ENCODE measurements at regions not wholly inside any gene's neighbourhood (a gene's known extent, or its start where the extent isn't known, plus 50 kb on each side); places are given as distances from the start of the nearest gene placed in this dataset.
A peak's percentile ranks its signal among the peaks of the same experiment; 100 is the strongest.

GRCh38 chr4:17096692-17097091 lies 198.2 kb upstream of the LDB2 start:
- no peak for DNase-seq

DNA sequence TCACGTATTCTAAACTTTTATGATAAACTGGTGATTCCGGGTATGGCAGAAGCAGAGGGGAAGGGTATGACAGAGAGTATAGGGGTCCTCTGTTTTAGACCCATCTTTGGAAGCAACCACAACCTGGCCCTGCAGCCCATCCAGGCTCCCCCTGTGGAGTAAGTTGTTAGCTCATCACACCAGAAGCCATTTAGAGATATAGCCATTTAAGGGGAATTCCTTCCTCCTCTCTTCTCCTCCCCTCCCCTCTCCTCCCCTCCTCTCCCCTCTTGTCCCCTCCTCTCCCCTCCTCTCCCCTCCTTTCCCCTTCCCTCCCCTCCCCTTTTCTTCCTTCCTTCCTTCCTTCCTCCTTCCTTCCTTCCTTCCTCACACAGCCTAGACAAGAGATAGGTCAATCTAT lies 197.3 kb upstream of the LDB2 start:
- no peak for DNase-seq

GRCh38 chr4:17094876-17095210 lies 196.4 kb upstream of the LDB2 start:
- DNase-seq = no peak

DNA sequence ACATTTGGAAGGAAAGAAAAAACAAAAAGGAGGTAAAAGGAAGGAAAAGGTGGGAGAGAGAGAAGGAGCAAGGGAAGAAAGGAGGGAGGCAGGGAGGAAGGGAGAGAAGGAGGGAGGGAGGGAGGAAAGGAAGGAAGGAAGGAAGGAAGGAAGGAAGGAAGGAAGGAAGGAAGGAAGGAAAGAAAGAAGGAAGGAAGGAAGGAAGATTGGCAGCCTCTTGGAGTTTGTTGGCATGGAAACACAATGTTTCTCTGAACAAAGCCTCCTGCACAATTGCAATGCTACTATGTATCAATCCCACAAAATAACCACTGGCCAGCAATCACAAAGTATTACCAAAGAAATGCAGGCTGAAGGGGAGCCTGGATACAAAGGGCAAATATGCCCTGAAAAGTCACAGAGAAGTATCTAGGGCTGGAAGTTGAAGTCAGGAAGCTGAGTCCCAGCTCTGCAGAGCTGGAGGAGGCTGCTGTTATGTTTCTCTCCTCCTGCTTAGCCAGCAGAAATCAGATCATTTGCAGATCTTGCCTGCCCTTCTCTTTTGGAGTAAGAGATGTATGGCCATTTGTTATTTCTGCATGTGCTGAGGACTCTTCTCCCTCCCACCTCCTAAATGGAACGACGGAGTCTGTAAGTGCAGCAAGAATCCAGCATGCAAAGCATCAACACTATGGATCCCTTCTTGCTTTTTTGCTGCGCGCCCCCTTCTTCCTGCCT lies 195.9 kb upstream of the LDB2 start:
- no peak for DNase-seq

GRCh38 chr4:17093481-17093880 lies 195.0 kb upstream of the LDB2 start:
- no peak for DNase-seq

DNA sequence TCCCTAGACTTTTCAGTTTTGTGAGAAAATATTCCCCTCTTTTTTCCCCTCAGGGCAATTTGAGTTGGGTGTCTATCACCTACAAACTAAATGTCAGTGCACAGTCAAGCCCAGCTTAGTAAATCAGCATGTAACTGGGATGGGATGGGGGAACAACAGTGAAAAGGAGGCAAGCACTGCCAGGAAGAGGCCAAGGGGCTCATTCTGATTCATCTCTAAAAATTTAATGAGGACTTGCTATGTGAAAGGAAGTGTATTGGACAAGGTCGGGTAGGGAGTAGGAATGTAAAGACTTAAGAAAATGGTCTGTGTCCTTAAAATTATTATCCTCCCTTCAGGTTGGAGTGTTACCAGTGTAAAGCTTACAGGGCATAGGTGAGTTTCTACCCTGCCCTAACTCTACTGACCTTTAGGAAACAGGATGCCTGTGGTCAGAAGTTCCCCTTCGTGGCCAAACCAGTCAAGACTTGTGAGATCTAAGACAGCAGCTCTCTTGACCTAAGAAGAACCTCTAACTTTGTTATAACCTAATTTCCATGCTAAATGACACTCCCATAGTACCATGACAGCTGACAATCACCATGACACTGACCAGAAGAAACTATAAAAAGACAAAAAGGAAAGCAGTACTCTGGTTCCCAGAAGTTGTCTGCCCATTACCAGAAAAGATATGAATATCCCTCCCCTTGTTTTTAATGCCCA lies 194.4 kb upstream of the LDB2 start:
- DNase-seq = no peak

- DNase-seq = no peak
Observed at GRCh38 chr4:17091104-17091503, 192.7 kb upstream of the LDB2 start.

- no peak for DNase-seq
Observed at GRCh38 chr4:17090063-17090462, 191.6 kb upstream of the LDB2 start.

DNA sequence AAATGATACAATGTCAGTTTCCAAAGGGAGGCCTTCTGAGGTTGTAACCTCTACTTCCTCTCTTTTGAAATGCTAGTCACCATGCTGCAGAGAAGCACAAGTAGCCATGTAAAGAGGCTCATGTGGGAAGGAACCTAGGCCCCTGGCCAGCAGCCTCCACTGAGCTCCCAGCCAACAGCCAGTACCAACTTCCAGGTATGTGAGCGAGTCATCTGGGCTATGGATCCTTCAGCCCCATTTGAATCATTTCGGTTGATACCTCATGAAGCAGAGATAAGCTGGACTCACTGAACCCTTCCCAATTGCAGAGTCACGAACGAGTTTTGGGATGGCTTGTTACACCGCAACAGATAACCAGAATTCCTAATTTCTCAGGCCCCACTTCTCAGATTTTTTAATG lies 187.0 kb upstream of the LDB2 start:
- DNase-seq = no peak

- no peak for DNase-seq
Observed at GRCh38 chr4:17082186-17082585, 183.7 kb upstream of the LDB2 start.

GRCh38 chr4:17081179-17081578 lies 182.7 kb upstream of the LDB2 start:
- no peak for DNase-seq

- DNase-seq = no peak
Observed at GRCh38 chr4:17077105-17077504, 178.7 kb upstream of the LDB2 start.

GRCh38 chr4:17072483-17072882 lies 174.0 kb upstream of the LDB2 start:
- DNase-seq = no peak

GRCh38 chr4:17068891-17069290 lies 170.4 kb upstream of the LDB2 start:
- DNase-seq = no peak

DNA sequence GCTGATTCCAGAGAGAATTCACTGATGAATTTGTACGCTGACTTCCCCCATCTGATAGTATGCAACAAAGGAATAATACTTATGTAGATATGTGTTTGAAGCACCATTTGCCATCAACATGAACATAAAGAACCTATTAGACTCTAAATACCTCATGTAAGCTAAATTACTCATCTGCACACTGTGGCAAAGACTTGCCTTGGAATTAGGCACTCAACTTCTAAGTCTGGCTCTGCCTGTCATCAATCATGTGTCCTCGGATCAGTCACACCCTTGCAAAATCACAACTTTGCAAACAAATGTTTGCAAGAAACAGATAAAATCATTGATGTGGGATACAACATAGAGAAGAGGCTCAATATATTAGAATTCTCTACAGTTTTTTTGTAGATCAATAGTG lies 169.9 kb upstream of the LDB2 start:
- DNase-seq = no peak

DNA sequence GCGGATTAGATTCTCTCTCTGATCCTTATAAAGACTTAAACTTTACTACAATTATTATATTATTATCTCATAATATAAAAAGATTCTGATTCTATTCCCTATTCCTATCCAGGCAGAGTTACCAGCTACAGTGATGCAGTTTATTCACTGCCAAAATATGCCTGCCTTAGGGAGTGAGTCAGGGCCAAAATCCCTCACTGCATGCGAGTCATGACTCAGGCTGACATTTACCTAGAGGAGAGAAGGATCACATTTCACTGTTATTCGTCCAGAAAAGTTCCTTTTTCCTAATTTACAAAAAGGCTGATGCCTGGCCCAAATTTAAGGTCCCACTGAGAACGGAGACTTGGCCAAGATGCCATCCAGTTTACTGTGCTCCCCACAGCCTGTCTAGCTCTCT lies 168.5 kb upstream of the LDB2 start:
- DNase-seq = no peak

- no peak for DNase-seq
Observed at GRCh38 chr4:17066236-17066635, 167.8 kb upstream of the LDB2 start.

- no peak for DNase-seq
Observed at GRCh38 chr4:17065821-17066220, 167.4 kb upstream of the LDB2 start.

- DNase-seq = no peak
Observed at GRCh38 chr4:17064959-17065358, 166.5 kb upstream of the LDB2 start.

DNA sequence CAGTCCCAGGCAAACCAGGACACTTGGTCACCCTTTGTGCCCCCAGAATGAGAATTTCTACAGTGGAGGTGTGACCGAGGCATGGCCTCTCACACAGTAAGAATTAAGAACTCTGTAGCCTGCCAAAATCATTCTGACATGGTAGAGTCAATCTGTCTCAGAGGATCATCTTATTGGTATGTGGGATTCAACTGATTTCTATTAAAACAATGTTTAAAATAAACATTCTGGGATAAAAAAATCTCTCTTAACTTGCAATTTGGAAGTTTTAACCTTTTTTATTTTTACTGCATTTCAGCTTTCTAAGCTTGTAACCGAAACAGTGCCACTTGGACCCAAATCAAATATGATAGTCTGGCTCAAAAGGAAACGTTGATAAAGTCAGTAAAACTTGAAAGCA lies 165.4 kb upstream of the LDB2 start:
- no peak for DNase-seq

- DNase-seq = no peak
Observed at GRCh38 chr4:17060230-17060629, 161.8 kb upstream of the LDB2 start.

- peak; percentile 71 for DNase-seq
Observed at GRCh38 chr4:17058916-17059741, 160.7 kb upstream of the LDB2 start.

GRCh38 chr4:17058536-17058915 lies 160.1 kb upstream of the LDB2 start:
- peak; percentile 57 for DNase-seq

DNA sequence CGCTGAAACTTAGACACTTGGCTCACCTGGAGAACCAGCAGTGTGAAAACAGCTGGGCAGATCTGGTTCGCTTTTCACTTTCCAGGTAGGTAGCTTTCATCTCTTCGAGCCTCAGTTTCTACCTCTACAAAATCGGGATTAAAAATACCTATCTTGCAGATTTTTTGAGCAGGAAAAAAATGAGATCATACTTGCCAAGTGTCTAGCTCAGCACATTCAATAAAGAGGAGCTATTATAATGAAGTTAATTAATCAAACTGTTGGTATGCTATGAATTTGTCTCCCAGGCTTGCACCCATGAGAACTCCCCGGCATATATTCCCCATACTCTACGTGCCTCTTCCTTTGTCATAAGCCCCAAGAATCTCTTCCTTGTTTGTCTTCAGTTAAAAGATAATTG lies 158.6 kb upstream of the LDB2 start:
- DNase-seq = no peak
